ENCODE measurements at regions not wholly inside any gene's neighbourhood (a gene's known extent, or its start where the extent isn't known, plus 50 kb on each side); places are given as distances from the start of the nearest gene placed in this dataset.

GRCh38 chr3:28637742-28638141, 289.1 kb upstream of the AZI2 start:
- H3K27me3 Mint-ChIP-seq (ENCODE audit: unreplicated experiment), result peaks cover 2% of the 10 kb centered on the region
- no peaks in the 10 kb centered on the region for H3K9me3 Mint-ChIP-seq (ENCODE audit: unreplicated experiment)
- no peak overlapping the region for H3K27ac Mint-ChIP-seq (ENCODE audit: unreplicated experiment)
- peaks cover 4% of the 10 kb centered on the region for H3K4me1 Mint-ChIP-seq (ENCODE audit: unreplicated experiment)
- H3K4me3 Mint-ChIP-seq (ENCODE audit: unreplicated experiment), result no peak overlapping the region
- no peak for DNase-seq (ENCODE audit: low spot score)
- TF ChIP-seq CTCF (IDR thresholded peaks at IDR 0.05; ENCODE audit: unreplicated experiment), result no peak
- no peaks in the 10 kb centered on the region for H3K36me3 Mint-ChIP-seq (ENCODE audit: low read depth, unreplicated experiment)

- peaks cover 25% of the 10 kb centered on the region for H3K4me1 Mint-ChIP-seq (ENCODE audit: unreplicated experiment)
- no peak for TF ChIP-seq CTCF (IDR thresholded peaks at IDR 0.05; ENCODE audit: unreplicated experiment)
- no peaks in the 10 kb centered on the region for H3K27me3 Mint-ChIP-seq (ENCODE audit: unreplicated experiment)
- no peaks in the 10 kb centered on the region for H3K9me3 Mint-ChIP-seq (ENCODE audit: unreplicated experiment)
- no peak overlapping the region for H3K27ac Mint-ChIP-seq (ENCODE audit: unreplicated experiment)
- no peaks in the 10 kb centered on the region for H3K36me3 Mint-ChIP-seq (ENCODE audit: low read depth, unreplicated experiment)
- no peak for DNase-seq (ENCODE audit: low spot score)
- no peak overlapping the region for H3K4me3 Mint-ChIP-seq (ENCODE audit: unreplicated experiment)
These were observed 296.5 kb upstream of the AZI2 start for GRCh38 chr3:28645149-28645548.

DNA sequence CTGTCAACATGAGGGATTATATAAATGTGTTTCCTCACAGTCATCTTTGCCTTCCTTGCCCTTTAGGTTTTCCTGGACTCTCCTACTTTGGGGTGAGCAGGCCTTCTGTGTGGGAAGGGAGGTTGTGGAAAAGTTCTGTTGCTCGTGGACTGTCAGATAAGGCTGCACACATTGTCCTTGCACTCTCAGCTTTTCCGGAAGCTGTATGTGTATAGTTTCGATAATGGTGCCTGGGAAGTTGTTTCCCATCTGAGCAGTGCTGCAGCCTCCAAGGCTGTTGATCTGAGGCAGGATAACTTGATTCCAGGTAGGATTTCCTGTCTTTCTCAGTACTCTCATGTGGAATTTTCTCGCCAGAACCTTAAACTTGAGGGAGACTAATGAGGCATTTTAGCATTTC, 297.8 kb upstream of the AZI2 start:
- Mint-ChIP-seq H3K27me3 (ENCODE audit: unreplicated experiment) (no peaks in the 10 kb centered on the region), H3K4me1 (ENCODE audit: unreplicated experiment) (peaks cover 25% of the 10 kb centered on the region), H3K4me3 (ENCODE audit: unreplicated experiment) (no peak overlapping the region), H3K36me3 (ENCODE audit: low read depth, unreplicated experiment) (no peaks in the 10 kb centered on the region), H3K27ac (ENCODE audit: unreplicated experiment) (peak overlapping the region; percentile 67), H3K9me3 (ENCODE audit: unreplicated experiment) (no peaks in the 10 kb centered on the region)
- no peak for TF ChIP-seq CTCF (IDR thresholded peaks at IDR 0.05; ENCODE audit: unreplicated experiment)
- peak; percentile 13 for DNase-seq (ENCODE audit: low spot score)

DNA sequence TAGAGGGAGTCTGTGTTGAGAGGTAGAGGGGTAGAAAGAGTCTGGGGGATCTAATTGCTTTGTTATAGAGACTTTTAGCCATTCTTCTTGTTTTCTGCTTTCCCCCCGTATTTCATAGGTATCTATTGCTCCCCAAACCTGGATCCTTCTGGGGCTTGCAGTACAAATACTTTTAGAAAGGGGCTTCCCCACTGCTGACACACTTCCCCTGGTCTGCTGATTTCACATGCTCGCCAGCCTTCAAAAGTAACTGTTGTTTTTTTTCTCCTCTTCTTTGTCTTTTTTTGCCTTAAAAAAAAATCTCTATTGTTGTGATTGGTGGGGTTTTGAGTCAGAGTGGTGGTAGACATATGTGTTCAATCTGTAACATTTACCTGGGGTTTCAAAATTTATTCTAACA, 300.6 kb upstream of the AZI2 start:
- no peaks in the 10 kb centered on the region for H3K27me3 Mint-ChIP-seq (ENCODE audit: unreplicated experiment)
- H3K27ac Mint-ChIP-seq (ENCODE audit: unreplicated experiment), result no peak overlapping the region
- peaks cover 24% of the 10 kb centered on the region for H3K4me1 Mint-ChIP-seq (ENCODE audit: unreplicated experiment)
- DNase-seq (ENCODE audit: low spot score), result no peak
- no peak for TF ChIP-seq CTCF (IDR thresholded peaks at IDR 0.05; ENCODE audit: unreplicated experiment)
- no peak overlapping the region for H3K4me3 Mint-ChIP-seq (ENCODE audit: unreplicated experiment)
- H3K36me3 Mint-ChIP-seq (ENCODE audit: low read depth, unreplicated experiment), result no peaks in the 10 kb centered on the region
- H3K9me3 Mint-ChIP-seq (ENCODE audit: unreplicated experiment), result no peaks in the 10 kb centered on the region

DNA sequence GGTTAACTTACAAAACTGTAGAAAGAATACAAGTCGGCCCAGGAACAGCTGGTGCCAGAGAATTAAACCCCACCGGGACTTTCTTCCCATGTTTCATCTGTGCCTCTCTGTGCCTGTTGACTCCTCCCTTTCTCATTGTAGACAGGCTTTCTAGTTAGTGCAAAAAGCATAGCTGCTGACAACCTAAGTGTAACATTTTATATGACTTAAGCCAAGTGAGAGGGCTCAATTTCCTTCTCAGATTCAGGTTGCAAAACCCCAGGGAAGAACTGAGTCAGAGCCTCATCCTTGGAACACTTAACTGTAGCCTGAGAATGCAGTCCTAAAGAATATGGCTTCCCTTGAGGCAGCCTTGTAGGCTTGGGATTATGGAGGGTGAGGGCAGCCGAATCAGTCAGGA, 302.5 kb upstream of the AZI2 start:
- Mint-ChIP-seq H3K27me3 (ENCODE audit: unreplicated experiment) (no peaks in the 10 kb centered on the region), H3K4me3 (ENCODE audit: unreplicated experiment) (no peak overlapping the region), H3K36me3 (ENCODE audit: low read depth, unreplicated experiment) (no peaks in the 10 kb centered on the region), H3K27ac (ENCODE audit: unreplicated experiment) (no peak overlapping the region), H3K9me3 (ENCODE audit: unreplicated experiment) (no peaks in the 10 kb centered on the region), H3K4me1 (ENCODE audit: unreplicated experiment) (peaks cover 20% of the 10 kb centered on the region)
- TF ChIP-seq CTCF (IDR thresholded peaks at IDR 0.05; ENCODE audit: unreplicated experiment), result no peak
- no peak for DNase-seq (ENCODE audit: low spot score)
